8988T (cell line): ENCODE measurements at regions not wholly inside any gene's neighbourhood (a gene's known extent, or its start where the extent isn't known, plus 50 kb on each side); places are given as distances from the start of the nearest gene placed in this dataset.
"Not testable (repeated sequence)": the region's sequence is repeated elsewhere in the genome, so short reads cannot be mapped to it uniquely, and the experiment has no call there.

Experiments
- DNase-seq: peaks from one replicate; pipeline ENCODE4 v3.0.0; 2011

DNA sequence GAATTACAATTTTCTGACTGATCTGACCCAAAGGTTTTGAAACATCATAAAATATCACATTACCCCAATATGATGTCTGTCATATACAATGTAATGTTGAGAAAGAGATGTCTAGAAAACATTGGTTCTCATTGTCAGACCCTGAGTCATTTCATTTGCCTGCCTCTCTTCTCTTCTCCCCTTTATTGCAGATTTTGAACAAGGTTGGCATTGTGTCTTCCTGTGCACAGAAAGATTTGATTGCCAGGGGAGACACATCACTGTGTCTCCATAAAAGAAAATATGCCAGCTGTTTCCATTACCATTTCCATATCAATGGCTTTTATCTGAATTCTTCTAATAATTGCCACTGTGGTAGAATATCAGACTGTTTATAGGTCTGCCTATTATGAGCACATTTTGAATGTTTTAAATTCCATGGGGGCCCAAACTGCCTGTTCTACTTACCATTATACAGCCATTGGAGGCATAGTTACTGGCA lies 65.6 kb downstream of the IFI44 start:
- no peak for DNase-seq

DNA sequence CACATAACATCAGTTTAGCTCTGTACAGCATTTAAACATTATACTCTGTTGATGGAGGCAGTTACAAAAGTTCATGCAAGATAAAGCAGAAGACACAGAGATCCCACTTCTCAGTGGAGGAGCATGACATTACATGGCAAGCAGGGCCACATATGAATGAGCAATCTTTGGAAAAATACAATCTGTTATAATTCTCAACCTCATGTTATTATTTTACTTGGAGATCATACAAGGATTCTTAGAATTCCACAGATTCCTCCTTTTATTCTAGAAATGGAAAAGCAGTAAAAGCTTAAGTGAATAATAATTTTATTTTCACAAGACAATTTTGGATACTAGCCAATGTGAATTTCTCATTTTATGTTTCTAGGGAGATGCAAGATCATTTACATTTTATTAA lies 66.6 kb downstream of the IFI44 start:
- DNase-seq, result no peak

GRCh38 chr1:78718566-78718965 lies 68.9 kb downstream of the IFI44 start:
- no peak for DNase-seq

- no peak for DNase-seq
Measured at GRCh38 chr1:78721136-78721535, 71.5 kb downstream of the IFI44 start.

DNA sequence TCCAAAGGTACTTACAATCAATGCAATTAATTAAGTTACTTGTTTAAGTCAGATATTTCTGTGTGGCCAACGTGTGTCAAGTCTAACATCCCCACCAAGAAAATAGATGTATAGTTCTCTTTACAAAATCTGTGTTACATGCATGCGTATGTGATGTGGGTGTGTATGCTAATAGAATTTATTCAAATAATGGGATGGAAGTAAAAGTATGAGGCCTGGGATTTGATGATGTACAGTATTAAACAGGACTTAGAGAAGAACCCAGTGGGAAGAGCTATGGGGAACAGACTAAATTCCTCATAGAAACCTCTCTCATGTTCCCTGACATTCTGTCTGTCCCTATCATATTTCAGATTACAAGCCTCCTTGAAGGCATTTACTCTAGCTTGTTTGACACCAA lies 72.5 kb downstream of the IFI44 start:
- no peak for DNase-seq

- no peak for DNase-seq
Measured at GRCh38 chr1:78722521-78722920, 72.9 kb downstream of the IFI44 start.

DNA sequence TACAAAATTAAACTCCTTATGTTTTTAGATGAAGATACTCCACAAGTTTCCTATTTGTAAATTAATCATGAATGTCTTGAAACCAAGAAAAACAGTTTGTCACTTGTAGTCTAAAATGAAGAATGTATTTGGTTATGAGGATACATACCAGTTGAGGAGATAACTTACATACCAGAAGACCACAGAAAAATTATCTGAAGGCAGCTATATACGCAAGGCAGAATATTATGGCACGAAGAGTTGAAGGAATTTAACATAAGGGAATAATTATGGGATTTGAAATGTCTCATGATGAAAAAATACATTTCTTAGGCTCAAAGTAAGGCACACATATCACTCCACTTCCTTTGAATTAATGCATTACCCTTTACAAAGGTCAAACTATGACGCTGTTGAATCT lies 73.3 kb downstream of the IFI44 start:
- no peak for DNase-seq

GRCh38 chr1:78726686-78727085 lies 77.1 kb downstream of the IFI44 start:
- DNase-seq, result no peak

DNA sequence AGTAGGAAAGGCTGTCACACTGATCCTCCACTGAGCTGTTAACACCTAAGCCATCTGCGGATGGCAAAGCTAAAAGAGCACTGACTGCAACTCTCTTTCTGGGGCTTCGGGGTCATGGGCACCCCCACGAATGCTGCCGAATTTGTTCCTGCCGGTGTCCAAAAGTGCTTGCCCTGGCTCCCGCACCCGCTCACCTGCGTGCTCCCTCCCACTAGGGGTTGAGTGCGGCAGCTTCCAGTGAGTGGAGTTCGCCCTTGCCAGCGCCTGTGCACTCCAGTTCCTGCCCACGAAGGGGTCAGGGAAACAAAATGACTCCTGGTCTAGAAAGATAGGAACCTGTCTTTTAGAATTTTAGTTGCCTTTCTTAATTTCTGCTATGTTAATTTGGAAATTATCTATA lies 78.7 kb downstream of the IFI44 start:
- DNase-seq, result no peak

DNA sequence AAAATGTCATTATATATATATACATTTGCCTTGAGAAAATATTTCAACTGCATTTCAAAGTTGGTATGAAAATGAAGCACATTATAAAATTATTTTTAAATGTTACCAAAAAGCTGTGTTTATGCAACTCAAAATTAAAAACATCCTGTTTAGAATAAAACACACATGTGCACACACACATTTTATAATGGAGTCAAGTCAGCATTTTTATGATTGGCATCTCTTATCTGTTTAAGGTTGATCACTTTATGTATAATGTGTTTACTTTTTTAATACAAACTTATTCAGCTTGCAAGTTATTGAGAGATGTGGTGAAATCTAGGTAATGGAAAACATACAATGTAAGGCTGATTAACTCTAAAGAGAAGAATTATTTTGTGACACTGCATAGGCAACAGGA lies 80.4 kb downstream of the IFI44 start:
- DNase-seq, result no peak

GRCh38 chr1:78731674-78732073 lies 82.0 kb downstream of the IFI44 start:
- DNase-seq, result no peak

GRCh38 chr1:78737241-78737640 lies 87.6 kb downstream of the IFI44 start:
- no peak for DNase-seq

DNA sequence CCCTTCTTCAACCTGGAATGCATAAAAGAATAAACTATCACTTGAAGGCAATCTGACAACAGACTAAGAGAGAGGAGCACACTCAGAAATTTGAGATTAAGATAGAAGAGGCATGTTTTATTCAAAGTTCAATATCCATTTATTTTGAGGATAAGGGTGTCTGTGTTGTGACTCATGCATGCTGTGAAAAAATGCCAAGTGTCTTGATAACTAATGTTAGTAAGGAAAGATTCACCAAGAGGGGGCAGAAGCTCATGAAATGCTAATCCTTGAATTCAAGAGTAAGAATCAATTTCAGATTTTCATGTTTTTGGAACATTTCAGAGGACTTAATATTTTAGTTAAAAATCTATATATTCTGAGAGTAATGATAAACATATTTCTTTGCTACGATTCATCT lies 94.0 kb downstream of the IFI44 start:
- no peak for DNase-seq

GRCh38 chr1:78745111-78745510 lies 95.5 kb downstream of the IFI44 start:
- no peak for DNase-seq

GRCh38 chr1:78753679-78754078 lies 104.0 kb downstream of the IFI44 start:
- DNase-seq, result not testable (repeated sequence)

GRCh38 chr1:78755986-78756385 lies 106.4 kb downstream of the IFI44 start:
- DNase-seq, result no peak

- DNase-seq, result no peak
Measured at GRCh38 chr1:78758506-78758905, 108.9 kb downstream of the IFI44 start.

- no peak for DNase-seq
Measured at GRCh38 chr1:78759881-78760280, 110.2 kb downstream of the IFI44 start.

GRCh38 chr1:78760858-78761257 lies 111.2 kb downstream of the IFI44 start:
- DNase-seq, result no peak

- no peak for DNase-seq
Measured at GRCh38 chr1:78762113-78762512, 112.5 kb downstream of the IFI44 start.

DNA sequence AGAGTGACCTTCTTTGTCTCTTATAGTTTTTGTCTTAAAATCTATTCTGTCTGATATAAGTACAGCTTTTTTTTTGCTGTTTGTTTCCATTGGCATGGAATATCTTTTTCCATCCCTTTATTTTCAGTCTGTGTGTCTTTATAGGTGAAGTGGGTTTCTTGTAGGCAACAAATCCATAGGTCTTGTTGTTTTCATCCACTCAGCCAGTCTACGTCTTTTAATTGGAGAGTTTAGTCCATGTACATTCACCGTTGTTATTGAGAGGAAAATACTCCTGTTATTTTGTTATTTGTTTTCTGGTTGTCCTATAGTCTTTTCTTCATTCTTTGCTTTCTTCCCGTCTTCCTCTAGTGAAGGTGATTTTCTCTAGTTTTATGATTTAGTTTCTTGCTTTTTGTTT lies 115.9 kb downstream of the IFI44 start:
- DNase-seq, result no peak

DNA sequence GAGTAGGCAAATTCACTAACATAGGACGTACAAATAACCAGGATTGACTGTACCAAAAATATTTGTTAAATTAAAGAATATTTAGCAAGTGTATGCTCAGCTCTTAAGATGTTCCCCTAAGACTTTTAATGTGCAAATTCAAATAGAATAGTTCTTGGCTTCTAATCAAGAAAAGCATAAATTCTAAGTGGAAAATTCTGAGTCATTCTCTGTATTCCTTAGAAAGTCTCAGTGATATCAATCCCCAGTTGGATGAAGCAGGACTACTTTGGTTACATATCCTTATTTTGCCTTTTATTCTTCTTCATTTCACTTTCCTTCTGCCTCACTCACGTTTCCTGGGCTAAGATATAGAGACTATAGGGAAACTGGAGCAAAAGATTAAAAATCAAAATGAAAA lies 130.2 kb downstream of the IFI44 start:
- DNase-seq, result no peak

GRCh38 chr1:78787544-78787943 lies 137.9 kb downstream of the IFI44 start:
- DNase-seq, result no peak

DNA sequence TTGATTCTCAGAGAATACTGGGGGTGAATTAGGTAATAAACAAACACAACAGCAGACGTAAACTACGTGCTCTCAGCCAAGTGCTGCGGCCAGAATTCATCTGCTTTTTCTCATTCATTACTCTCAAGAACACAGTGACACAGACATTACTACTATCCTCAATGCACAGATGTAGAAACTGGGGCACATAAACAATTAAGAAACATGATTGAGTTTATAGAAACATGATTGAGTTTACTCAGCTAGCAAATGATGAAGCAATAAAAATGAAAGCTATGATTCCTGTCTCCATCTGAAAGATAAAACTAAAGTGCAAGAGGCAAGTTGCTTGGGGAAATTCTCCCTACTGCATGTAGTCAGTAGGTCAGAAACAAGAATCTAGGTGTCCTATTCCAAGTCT lies 140.5 kb downstream of the IFI44 start:
- no peak for DNase-seq

DNA sequence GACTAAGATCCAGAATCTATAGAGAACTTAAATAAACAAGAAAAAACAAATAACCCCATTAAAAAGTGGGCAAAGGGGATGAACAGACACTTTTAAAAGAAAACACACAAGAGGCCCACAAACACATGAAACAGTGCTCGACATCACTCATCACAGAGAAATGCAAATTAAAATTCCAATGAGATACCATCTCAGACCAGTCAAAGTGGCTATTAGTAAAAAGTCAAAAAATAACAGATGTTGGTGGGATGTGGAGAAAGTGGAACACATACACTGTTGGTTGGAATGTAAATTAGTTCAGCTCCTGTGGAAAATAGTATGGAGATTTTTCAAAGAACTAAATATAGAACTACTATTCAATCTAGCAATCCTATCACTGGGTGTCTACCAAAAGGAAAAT lies 143.1 kb downstream of the IFI44 start:
- no peak for DNase-seq
